HG03097 (cell line): ENCODE measurements at regions not wholly inside any gene's neighbourhood (a gene's known extent, or its start where the extent isn't known, plus 50 kb on each side); places are given as distances from the start of the nearest gene placed in this dataset.

Experiments used
- ATAC-seq: cut with Tn5 transposase; IDR thresholded peaks from one replicate; pipeline ENCODE4 v1.9.1; 2021; ENCODE audit not compliant: unreplicated experiment, low FRiP score

GRCh38 chr5:96340357-96340756, 92.7 kb downstream of the PCSK1 start:
- ATAC-seq: no peak

GRCh38 chr5:96339862-96340261, 93.2 kb downstream of the PCSK1 start:
- no peak for ATAC-seq

DNA sequence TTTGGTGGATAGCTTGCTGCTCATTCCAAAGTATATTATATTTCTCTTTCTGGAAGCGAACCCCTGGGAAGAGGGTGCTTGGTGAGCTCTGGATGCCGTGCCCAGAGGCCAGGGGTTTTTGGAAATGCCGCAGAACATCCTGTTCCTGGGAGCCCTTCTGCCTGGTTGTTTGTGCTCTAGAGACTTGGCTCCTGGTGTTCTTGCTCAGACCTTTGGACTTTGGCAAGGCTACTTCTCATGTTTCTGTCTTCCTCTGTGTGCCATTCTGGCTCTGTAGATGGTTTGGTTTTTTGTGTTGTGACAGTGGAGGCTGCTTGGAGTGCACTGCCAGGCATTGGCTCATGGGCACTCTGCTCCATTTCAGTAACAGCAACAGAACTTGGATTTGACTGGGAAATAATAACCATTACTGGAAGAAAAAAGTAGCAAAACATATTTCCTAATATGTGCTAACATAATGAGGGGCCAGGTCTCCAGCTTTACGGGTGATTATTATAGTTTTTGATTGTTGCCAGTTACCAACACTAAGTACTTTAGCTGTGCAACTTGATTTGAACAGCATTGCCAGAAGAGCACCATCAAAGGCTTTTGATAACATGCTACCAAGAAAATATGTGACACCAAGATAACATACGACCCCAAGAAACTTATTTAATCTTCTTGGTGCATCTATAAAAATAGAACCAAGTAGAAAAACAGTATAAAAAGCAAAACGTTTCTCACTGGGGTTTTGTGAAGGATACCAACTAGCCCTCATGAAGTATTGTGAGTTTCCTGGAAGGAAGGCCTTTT, 94.2 kb downstream of the PCSK1 start:
- ATAC-seq: no peak

GRCh38 chr5:96338091-96338490, 95.0 kb downstream of the PCSK1 start:
- ATAC-seq: peak; percentile 45

- no peak for ATAC-seq
These were observed 95.8 kb downstream of the PCSK1 start for GRCh38 chr5:96337048-96337781.

DNA sequence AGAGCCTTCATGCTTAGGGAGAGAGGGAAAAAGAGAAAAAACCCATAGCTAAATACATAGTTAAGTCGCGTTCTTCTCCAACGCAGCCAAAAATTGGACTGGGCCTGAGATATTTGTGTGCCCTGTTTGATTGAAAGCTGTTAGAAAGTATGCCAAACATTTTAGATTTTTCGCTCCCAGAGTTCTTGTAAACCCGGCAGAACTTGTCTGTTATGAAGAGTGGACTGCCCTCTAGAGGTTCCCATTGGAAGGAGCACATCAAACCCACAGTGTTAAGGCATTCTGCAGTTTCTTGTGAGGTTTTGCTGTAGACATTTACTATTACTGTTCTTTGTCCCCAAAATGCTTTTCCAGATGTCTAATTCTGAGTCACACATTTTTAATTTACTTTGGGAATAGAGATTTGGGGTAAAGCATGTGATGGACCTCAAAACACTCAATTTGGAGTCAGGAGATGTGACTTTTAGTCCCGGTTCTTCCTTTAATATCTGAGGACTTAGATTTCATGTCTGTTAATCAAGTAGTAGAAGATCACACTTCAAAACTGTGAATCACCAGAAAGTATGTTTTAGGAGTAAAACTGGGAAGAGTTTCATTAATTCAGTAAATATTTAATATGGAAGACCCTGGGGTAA, 96.6 kb downstream of the PCSK1 start:
- ATAC-seq: peak; percentile 63

GRCh38 chr5:96335873-96336272, 97.2 kb downstream of the PCSK1 start:
- no peak for ATAC-seq

DNA sequence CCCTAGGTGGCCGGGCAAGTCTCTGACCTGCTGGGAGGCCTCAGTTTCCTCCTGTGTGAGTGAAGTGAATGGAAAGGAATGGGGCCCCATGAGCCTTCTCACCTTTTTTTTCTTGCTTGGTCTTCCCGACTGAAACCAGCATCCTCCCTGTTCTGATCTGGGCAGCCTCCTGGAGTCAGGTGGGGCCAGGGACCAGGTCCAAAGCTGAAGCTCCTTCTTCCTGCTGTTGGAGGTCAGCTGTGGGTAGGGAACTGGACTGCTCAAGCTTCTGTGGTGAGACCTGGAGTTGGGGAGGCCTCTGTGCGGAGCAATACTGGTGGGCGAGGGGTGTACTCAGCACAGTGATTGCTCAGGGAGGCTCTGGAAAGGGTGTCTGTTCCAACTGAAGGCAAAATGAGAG, 99.7 kb downstream of the PCSK1 start:
- ATAC-seq: no peak

- no peak for ATAC-seq
These were observed 100.3 kb downstream of the PCSK1 start for GRCh38 chr5:96332535-96333366.

DNA sequence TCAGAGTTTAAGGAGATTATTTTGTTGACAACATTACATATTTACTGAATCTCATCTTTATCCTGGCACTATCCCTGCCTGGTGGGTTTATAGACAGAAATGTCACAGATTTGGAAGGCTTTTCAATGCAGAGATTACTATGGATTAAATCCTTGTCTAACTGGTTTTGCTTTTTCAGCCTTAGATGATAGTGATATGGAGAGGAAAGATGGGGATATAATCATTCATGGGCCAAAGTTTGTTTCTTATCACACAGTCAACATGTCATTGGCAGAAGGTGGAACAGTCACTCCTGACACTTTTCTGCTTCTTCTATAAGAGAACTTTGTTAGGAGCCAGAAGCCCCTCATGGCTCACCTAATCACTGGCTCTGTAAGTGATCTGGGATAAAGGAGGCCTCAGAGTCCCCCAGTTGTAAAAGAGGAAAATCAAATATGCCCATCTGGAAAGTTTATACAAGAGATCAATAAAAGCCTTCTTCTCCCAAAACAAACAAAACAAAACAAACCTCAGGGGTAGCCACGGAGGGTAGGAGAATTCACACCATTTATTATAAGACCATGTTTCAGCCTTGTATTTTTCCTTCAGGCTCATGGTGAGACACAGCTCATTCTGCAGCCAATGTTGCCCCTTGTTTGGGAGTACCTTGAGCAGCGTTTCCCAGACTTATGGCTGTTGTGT, 101.2 kb downstream of the PCSK1 start:
- no peak for ATAC-seq

- ATAC-seq: no peak
These were observed 101.8 kb downstream of the PCSK1 start for GRCh38 chr5:96331210-96331609.

DNA sequence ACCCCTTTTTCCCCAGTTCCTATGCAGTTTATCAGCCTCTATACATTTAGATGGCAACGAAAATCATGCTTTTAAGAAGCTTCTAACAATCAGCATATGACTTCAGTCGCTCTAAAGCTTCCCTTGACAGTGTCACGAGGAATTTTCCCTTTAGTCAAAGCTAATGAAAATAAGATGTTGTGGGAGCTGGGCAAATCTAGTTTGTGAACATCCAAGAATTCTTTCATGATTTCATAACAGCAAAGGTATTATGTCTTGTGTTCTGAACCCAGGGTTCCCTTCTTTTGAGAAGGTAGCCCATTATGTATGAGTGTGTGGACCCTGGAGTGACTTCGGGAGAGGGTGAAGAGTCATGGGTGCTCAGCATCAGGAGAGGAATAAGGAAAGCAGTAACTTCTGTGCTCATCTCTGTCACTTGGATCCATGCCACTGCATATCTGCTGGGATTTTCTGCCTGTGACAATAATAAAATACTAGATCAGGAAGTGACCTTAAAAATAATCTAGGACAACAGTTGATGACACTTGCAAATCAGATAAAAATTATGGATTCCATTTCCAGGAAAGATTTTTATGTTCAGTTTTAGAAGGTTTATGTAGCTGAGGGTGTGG, 102.4 kb downstream of the PCSK1 start:
- ATAC-seq: no peak

DNA sequence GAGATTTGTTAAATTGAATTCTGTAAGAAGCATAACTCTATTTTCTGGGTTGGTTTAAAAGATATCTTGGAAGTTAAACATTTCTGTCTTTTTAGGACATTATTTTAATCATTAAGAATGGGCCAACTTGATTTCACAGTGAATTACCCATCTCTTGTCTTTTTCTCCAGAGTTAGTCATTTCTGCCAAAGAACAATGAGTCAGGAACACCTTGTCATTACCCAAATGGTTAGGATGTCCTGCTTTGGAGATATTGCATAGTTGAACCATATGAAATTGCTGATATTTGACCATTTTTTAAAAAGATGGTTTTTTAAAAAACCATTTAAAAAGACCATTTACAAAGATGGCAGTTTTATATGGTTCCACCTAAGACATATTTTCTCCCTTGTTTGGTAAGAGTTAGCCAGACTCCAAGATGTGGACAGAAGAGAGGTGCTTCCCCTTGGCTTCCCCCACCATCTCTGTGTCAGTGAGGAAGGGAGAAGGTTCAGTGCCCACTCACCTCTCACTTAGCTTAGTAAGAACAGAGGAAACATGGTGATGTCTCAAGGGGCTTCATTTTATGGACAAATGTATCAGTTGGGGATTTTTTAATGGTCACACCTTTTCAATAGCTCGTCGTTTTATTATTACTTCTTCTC, 103.0 kb downstream of the PCSK1 start:
- no peak for ATAC-seq

DNA sequence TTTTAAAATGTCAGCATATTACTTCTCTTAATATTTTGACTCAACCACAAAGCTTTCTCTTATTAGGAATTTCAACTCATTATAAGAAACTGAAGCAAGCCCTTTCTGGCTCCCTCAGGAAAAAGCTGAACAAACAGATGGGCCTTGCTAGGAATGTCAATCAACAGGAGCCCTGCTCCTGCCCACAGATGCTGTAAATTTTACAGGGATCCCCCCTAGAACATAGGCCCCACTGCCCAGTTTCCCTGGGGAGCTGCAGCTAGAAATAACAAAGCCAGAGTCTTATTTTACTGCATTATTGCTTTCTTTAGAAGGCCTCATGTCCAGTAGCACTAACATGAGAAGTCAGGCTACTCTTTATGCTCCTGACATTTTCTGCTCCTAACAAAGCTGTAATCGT, 103.8 kb downstream of the PCSK1 start:
- ATAC-seq: no peak

- no peak for ATAC-seq
These were observed 105.3 kb downstream of the PCSK1 start for GRCh38 chr5:96327722-96328121.

GRCh38 chr5:96326902-96327301, 106.1 kb downstream of the PCSK1 start:
- no peak for ATAC-seq

DNA sequence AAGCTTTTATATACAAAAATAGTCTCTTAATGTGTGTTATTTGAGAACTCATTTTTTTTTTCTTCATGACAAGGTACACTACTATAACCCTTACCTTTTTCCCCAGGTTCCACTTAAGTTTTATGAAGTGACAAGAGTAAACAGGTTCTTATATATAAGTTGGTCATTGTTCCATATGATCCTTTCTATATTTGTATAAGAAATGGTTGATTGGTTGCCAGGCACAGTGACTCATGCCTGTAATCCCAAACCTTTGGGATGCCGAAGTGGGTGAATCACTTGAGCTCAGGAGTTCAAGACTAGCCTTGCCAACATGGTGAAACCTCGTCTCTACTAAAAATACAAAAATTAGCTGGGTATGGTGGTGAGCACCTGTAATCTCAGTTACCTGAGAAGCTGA, 108.3 kb downstream of the PCSK1 start:
- ATAC-seq: no peak

- no peak for ATAC-seq
These were observed 110.2 kb downstream of the PCSK1 start for GRCh38 chr5:96322865-96323264.

DNA sequence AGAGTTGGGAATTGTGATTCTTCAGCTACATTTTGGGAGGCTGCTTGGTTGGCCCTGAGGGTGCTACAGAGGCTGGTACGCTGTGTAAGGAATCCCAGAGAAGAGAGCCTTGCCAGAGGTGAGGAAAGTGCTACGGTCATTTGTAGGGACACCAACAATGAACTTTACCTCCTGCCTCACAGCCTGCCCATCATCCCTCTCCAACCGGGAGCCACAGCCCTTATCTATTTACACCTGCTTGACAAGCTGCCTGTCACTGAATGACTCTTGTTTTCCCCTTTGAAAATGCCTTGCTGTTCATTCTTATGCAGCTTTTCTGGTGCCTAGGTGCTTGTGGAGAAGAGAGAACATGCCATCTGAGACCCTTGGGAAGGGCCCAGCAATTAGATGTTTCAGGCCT, 110.8 kb downstream of the PCSK1 start:
- no peak for ATAC-seq
